Activated naive CD4-positive, alpha-beta T cell treated with anti-CD3 and anti-CD28 coated beads, Interleukin-2, amount 50 U/mL, for 72 hours (primary cell): ENCODE measurements at regions not wholly inside any gene's neighbourhood (a gene's known extent, or its start where the extent isn't known, plus 50 kb on each side); places are given as distances from the start of the nearest gene placed in this dataset.
A peak's percentile ranks its signal among the peaks of the same experiment; 100 is the strongest.

Experiments
- ATAC-seq, 2 donors: fragments of 150-1000 bp; cut with Tn5 transposase; 2 replicates each; pipeline ENCODE4 v1.10.0; 2021; ENCODE audit warnings: mild to moderate bottlenecking in 2 of 2, moderate library complexity in 2 of 2
- DNase-seq, 2 donors: peaks; one replicate each; pipeline ENCODE4 v3.0.0; 2021 to 2022; ENCODE audit warnings: low spot score in 2 of 2
- H3K27ac Mint-ChIP-seq, 2 donors: one replicate each; pipeline ENCODE4 v1.8.0; 2022; ENCODE audit warnings: mild to moderate bottlenecking in 2 of 2, mixed read lengths in 2 of 2
- H3K36me3 Mint-ChIP-seq, 2 donors: one replicate each; pipeline ENCODE4 v1.8.0; 2022; ENCODE audit warnings: mixed read lengths in 2 of 2
- H3K9me3 Mint-ChIP-seq, 2 donors: one replicate each; pipeline ENCODE4 v1.8.0; 2022; ENCODE audit warnings: mixed read lengths in 2 of 2

DNA sequence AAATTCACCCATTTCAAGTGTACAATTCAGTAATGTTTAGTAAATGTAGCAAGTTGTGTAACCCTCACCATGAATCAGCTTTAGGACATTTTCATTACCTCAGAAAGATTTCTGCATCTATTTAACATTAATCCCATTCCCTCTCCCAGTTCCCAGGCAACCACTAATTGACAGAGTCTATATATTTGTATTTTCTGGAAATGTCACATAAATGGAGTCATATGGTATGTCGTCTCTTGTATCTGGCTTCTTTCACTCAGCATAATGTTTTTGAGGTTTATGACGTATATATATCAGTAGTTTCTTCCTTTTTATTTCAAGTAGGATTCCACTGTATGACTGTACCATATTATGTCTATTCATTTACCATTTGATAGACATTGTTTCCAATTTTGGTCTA lies 199.8 kb downstream of the CYB561 start:
- Mint-ChIP-seq H3K9me3 (no peaks in the 10 kb centered on the region), H3K36me3 (peaks cover 0 to 6% of the 10 kb centered on the region in 2 donors), H3K27ac (no peak overlapping the region)
- ATAC-seq (peak in 1 of 2 donors; percentile 16), DNase-seq (no peak)

DNA sequence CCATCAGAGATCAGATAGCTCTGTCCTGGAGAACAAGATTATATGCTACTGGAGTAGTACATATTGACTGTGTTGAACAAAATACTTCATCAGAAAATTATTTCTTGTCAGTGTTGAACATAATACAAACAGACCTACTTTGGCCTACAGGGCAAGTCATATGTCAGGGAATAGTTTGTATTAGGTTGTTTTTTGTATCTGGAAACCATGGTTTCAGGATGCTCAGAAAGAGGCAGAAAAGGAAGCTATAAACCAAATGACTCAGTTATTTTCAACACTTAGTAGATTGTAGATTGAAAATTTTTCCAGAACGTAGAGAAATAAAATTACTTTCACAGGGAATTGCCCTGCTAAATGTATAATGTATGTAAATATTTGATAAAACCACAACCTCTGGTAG lies 198.4 kb downstream of the CYB561 start:
- H3K9me3 Mint-ChIP-seq, result no peaks in the 10 kb centered on the region
- H3K36me3 Mint-ChIP-seq, result peaks cover 0 to 6% of the 10 kb centered on the region in 2 donors

DNA sequence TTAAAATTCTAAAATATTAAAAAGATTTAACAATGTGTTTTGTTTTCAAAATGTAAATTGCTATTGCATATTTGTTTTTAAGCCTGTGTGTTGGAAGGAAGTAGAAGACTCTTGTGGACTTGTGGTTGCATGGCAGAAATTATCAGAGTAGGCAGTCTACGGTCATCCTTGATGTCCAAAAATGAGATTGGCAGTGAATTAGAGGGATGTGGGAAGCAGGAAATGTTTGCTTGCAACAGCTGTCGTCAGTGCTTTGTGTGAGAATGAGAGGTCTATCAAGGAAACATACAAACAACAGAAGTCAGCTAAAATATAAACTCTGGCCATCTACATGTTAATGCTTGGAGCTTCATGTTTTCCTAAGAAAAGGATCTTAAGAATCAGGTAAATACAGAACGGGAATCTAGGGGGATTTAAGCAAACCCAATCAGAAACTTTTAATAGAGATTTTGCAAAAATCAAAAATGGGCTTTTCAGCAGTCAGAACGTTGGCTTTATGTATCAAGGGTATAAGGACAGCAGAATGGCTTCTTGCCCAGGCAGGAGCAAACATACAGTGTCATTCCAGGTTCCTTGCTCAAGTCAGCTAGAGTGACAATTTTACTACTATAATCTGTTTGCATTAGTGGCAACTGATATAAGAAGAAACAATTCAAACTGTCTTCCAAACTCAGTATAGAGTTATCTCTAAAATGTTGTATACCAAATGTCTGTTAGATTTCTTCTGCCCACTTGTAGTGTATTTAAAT lies 196.7 kb downstream of the CYB561 start:
- H3K36me3 Mint-ChIP-seq, result peaks cover 0 to 6% of the 10 kb centered on the region in 2 donors
- no peaks in the 10 kb centered on the region for H3K9me3 Mint-ChIP-seq
- DNase-seq (no peak), ATAC-seq (no peak)
- H3K27ac Mint-ChIP-seq, result no peak overlapping the region

More for the DNA sequence above, 198.4 kb downstream of the CYB561 start:
- DNase-seq (no peak), ATAC-seq (no peak)
- no peak overlapping the region for H3K27ac Mint-ChIP-seq

DNA sequence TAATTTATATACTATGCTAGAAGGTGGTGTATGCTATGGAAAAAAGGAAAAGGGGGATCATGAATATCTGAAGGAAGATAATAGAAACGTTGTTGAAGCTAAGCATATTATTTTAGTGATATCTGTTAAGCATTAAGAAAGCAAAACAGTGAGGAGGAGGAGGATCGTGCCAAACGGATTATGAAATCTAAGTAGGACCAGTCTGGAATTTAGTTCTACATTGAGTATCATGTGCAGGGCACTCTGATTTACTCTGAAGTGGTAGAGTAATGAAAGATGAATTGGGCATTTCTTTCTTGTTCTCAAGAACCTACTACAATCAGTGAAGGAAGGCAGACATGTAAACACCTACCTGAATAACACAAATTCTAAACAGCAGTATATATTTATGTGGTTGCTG lies 195.3 kb downstream of the CYB561 start:
- no peak for DNase-seq
- H3K27ac Mint-ChIP-seq, result no peak overlapping the region
- no peaks in the 10 kb centered on the region for H3K36me3 Mint-ChIP-seq
- no peak for ATAC-seq
- no peaks in the 10 kb centered on the region for H3K9me3 Mint-ChIP-seq

DNA sequence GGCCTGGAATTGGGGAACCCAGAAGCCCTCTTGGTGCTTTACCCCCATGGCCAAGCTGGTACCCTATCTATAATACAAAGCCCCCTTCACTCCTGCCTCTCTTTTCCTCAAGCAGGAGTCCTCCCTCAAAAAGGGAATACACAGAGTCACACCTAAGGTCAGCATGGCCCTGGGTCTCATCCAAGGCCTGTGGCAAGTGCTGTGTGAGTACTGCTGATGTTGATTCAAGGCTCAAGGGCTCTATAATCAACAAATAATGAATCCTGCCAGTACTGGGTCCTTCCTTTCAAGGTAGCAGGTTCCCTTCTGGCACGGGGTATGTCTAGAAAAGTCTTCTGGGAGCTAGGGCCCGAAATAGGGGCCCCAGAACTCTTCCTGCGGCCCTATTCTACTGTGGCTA lies 187.3 kb downstream of the CYB561 start:
- ATAC-seq (no peak), DNase-seq (no peak)
- no peaks in the 10 kb centered on the region for H3K36me3 Mint-ChIP-seq
- H3K9me3 Mint-ChIP-seq, result peaks cover 0 to 7% of the 10 kb centered on the region in 2 donors
- H3K27ac Mint-ChIP-seq, result no peak overlapping the region

DNA sequence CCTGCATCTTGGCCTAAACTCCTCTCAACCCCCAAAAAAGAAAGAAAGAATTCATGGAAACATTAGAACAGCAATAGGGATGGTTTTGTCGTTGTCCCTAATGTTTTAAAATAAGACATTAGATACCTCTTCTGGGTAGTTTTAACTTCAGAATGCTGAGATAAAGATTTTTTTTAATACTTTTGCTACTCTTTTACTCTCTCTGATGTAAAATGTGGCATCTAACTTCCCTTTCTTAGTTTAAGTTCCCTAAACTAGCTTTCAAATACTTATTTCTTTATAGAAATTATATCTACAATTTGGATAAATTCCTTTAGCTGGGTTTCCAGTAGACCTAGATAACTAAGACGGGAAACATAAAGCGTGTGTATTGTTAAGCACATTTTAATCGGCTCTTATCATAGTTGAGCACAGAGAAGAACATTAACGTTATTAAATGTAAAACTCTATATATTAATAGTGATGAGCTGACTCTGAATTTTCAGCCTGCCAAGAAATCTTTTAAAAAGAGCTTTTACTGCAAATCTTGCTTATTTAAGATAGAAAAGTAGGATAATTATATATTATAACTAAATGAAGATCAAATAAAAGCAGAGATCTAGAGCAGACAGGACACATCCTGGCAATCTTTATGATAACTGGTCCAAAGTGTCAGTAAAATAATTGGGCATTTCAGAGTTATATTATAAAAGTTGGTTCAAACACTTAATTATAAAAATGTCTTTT lies 183.2 kb downstream of the CYB561 start:
- no peak for ATAC-seq
- Mint-ChIP-seq H3K36me3 (no peaks in the 10 kb centered on the region), H3K27ac (no peak overlapping the region), H3K9me3 (no peaks in the 10 kb centered on the region)
- no peak for DNase-seq

DNA sequence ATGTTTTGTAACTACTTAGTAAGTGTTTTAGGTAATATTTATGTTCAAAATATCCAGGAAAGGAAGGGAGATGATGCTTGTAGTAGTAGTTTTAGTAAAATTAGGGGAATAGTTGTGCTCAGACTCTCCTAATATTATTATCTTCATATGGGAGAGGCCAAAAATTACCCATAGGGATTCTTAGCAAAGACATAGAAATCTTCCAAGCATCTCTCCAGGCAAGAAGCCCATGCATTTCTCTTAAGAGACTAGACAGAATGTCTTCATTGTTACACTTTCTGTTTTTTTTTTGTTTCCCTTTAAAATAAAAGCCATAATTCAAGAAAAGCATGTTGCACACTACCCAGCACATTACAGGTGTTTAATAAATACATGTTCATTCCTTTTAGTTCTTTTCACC lies 180.6 kb downstream of the CYB561 start:
- no peak overlapping the region for H3K27ac Mint-ChIP-seq
- H3K36me3 Mint-ChIP-seq, result peaks cover 0 to 4% of the 10 kb centered on the region in 2 donors
- DNase-seq (no peak), ATAC-seq (no peak)
- no peaks in the 10 kb centered on the region for H3K9me3 Mint-ChIP-seq

DNA sequence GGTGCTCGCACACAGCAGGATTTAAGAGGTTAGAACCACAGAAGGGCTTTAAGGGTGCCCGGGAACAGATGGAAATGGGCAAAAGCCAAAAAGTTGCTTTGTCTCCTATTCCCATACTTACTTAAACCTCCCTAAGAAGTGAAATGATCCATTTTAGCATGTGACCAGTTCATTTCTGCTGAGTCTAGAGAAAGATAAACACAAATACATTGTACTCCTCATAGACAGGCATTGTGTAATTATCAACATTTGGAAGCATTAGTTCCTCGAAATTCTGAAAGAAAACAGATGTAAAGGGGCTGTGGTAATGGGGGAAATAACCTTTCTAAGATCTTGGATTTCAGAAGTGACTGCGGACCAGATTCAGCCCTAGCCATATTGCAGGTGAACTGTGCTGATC lies 178.3 kb downstream of the CYB561 start:
- Mint-ChIP-seq H3K9me3 (no peaks in the 10 kb centered on the region), H3K36me3 (peaks cover 0 to 4% of the 10 kb centered on the region in 2 donors), H3K27ac (no peak overlapping the region)
- no peak for DNase-seq
- ATAC-seq, result no peak

DNA sequence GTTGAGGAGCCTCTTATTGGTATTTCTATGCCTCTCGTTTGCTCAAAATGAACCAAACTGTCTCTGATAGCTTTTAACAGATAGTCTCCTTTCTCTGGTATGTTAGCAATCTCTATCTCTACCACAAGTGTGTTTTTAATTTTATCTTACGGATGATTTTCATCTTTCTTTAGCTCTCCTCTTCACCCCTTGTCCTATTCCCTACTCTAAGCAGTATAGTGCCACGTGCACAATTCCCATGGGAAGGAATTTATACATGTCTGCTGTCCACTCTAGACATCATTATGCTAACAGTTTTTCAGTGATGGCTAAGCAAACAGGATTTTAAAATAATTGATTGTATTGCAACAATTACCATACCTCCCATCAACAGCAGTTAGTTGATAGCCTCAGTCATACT lies 177.3 kb downstream of the CYB561 start:
- no peak for DNase-seq
- H3K9me3 Mint-ChIP-seq, result no peaks in the 10 kb centered on the region
- ATAC-seq, result no peak
- no peak overlapping the region for H3K27ac Mint-ChIP-seq
- peaks cover 0 to 4% of the 10 kb centered on the region in 2 donors for H3K36me3 Mint-ChIP-seq

DNA sequence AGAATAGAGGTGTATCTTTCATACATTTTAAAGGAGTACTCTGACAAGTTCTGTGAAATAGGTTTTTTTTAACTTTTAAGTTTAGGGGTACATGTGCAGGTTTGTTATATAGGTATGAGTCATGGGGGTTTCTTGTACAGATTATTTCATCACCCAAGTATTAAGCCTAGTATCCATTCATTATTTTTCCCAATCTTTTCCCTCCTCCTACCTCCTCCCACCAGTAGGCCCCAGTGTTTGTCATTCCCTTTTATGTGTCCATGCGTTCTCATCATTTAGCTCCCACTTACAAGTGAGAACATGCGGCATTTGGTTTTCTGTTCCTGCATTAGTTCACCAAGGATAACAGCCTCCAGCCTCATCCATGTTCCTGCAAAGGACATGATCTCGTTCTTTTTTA lies 175.5 kb downstream of the CYB561 start:
- H3K27ac Mint-ChIP-seq, result no peak overlapping the region
- H3K9me3 Mint-ChIP-seq, result no peaks in the 10 kb centered on the region
- DNase-seq (no peak), ATAC-seq (peak in 1 of 2 donors; percentile 29)
- H3K36me3 Mint-ChIP-seq, result peaks cover 0 to 4% of the 10 kb centered on the region in 2 donors

DNA sequence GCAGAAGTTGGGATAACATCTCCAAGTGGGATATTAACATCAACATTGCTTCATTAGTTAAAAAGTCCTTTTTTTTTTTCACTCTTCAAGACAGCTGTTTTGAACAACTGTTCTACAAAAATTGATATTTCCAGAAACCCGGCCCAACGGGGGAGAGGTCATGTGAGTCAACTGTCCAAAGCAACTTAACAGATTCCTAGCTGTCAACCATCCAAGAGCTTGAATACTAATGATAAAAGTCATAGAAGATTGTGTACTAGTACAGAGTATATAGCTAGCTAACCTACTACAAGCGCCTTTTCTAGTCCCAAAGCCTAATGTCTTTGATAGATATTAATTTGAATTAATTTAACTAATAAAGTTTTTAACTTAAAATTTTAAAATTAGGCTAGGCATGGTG lies 172.0 kb downstream of the CYB561 start:
- Mint-ChIP-seq H3K27ac (no peak overlapping the region), H3K9me3 (no peaks in the 10 kb centered on the region), H3K36me3 (peaks cover 0 to under 1% of the 10 kb centered on the region in 2 donors)
- DNase-seq (no peak), ATAC-seq (no peak)

DNA sequence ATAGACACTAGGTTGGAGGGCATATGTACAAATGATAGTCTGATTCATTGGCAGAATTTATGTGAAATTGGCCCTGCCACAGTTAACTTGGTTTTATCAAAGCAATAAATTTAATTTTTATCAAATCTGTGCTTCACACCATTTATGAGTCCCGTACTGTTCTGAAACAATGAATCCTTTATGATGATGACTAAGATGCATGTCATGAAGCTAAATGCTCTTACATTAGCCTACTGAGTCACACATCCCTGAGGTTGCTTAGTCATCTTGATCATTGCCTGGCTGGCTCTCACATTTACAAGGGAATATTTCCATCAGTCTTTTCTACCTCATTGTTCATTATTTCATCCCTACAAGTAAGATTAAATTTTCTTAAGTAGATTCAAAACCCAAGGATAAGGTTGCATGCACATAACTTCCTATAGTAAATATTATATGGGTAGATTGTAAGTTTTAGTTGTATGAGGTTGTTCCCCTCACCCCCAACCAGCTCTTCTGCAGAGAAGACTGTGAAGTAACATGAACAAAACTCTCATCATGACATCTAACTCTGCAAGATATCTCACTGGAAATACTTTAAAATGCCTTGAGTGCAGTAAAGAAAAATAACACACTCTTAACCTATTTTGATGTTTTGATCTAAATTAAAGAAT lies 170.7 kb downstream of the CYB561 start:
- Mint-ChIP-seq H3K9me3 (no peaks in the 10 kb centered on the region), H3K36me3 (no peaks in the 10 kb centered on the region), H3K27ac (no peak overlapping the region)
- ATAC-seq (peak; percentile 97), DNase-seq (peak in 1 of 2 donors; percentile 14)

DNA sequence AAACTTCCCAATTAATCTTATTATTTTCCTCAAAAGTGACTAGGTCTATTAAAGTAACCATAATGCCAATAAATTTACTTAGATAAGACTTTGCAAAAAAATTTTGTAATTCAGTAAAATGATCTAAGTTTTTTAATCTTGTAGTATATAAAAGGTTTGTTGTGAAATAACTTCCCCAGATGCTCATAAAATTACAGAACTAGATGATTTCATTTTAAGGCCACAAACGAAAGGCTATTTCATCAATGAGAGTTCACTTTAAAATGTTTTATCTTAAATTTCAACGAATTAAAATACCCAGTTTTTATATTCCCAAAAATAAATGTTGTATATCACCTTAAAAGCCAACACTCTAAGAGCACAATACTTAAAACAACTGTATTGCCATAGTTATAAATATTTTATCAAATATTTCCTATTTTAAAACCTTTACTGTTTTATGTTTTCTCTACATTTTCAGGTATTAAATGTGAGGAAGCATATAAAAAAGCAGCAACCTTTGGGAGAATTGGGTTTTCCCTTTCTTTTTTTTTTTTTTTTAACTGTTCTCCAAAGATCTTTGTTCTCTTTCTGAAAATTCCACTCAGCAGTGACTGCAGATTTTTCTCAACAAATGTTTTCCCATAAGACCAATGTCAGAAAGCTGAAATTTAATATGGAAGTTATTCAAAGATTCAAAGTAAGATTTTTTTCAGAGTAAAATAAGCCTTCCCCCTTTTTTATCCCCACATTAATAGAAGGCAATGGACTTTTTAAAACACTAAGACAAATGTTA lies 169.9 kb downstream of the CYB561 start:
- no peak for DNase-seq
- Mint-ChIP-seq H3K9me3 (no peaks in the 10 kb centered on the region), H3K36me3 (no peaks in the 10 kb centered on the region), H3K27ac (no peak overlapping the region)
- ATAC-seq, result no peak

DNA sequence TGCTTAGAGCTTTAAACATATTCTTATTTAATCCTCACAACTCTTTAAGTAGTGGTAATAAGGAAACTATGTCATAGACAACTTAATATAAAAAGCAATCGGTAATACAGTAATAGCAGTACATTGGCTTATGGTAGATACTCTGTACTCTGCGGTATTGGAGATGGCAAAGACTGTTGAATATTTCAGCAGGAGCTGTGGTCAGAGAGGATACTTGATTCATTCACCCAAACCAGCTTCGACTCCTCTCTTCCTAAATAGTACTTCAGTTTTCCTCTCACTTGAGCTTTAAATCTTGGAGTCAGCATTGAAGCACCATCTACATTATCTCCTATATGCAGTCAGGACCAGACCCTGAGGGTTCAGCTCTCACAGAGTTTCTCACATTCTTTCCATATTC lies 169.3 kb downstream of the CYB561 start:
- no peak overlapping the region for H3K27ac Mint-ChIP-seq
- no peak for ATAC-seq

DNA sequence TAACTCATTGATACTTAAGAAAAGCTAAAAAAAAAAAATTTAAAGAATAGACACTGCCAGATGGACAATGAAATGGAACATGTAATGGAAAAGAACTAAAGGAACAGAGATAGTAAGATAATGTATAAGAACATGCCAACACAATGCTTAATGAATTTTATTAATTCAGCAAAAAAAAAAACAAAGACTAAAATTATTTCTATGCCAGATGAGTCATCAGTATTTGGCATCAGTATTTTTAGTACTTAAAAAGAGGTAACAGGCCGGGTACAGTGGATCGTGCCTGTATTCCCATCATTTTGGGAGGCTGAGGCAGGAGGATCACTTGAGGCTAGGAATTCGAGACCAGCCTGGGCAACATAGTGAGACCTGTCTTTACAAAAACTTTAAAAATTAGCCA lies 168.5 kb downstream of the CYB561 start:
- no peak for DNase-seq
- H3K36me3 Mint-ChIP-seq, result peaks cover under 1 to 5% of the 10 kb centered on the region in 2 donors
- no peak for ATAC-seq
- H3K9me3 Mint-ChIP-seq, result peaks cover 0 to 1% of the 10 kb centered on the region in 2 donors
- peak overlapping the region in 1 of 2 donors; percentile 18 for H3K27ac Mint-ChIP-seq

More for the DNA sequence above, 169.3 kb downstream of the CYB561 start:
- Mint-ChIP-seq H3K36me3 (peaks cover 0 to 5% of the 10 kb centered on the region in 2 donors), H3K9me3 (no peaks in the 10 kb centered on the region)
- DNase-seq, result no peak

DNA sequence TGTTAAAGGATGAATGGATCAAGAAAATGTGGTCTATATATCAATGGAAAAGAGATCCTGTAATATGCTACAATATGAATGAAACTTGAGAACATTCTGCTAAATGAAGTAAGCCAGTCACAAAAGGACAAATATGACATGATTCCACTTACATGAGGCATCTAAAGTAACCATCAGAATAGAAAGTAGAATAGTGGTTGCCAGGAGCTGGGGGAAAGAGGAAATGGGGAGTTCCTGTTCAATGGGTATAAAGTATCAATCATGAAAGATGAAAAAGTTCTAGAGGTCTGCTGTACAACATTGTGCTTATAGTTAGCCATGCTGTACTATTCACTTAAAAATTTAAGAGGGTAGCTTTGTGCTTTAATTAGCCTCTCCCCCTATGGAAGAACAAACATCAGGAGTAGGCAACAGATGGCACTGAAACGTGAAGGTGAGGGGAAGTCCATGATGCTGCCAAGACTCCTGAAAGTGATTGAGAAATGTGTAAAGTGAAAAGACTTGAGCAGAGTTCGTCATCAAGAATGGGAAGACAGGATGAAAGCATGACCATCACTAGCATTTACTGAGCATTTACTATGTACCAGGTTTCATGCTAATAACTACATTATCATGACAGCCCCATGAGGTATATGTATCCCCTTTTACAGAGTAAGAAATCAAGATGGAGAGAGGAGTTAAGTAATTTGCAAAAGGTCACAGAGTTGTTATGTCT lies 167.2 kb downstream of the CYB561 start:
- ATAC-seq (peak; percentile 42 to 58), DNase-seq (no peak)

More for the DNA sequence above, 167.2 kb downstream of the CYB561 start:
- Mint-ChIP-seq H3K27ac (peak overlapping the region in 1 of 2 donors; percentile 3), H3K36me3 (peaks cover 5% of the 10 kb centered on the region in 2 donors), H3K9me3 (peaks cover 3 to 7% of the 10 kb centered on the region in 2 donors)
